GM12874 (cell line): ENCODE measurements at regions not wholly inside any gene's neighbourhood (a gene's known extent, or its start where the extent isn't known, plus 50 kb on each side); places are given as distances from the start of the nearest gene placed in this dataset.

ENCODE experiments used
- CTCF ChIP-seq: IDR thresholded peaks from 2 replicates; pipeline ENCODE4 v1.5.1; 2011; ENCODE audit warnings: low read depth, mild to moderate bottlenecking, control low read depth, low read length, moderate library complexity; ENCODE audit not compliant: insufficient read depth

- TF ChIP-seq CTCF, result no peak
These were observed 99.7 kb upstream of the SERTAD2 start for GRCh38 chr2:64753399-64753798.

DNA sequence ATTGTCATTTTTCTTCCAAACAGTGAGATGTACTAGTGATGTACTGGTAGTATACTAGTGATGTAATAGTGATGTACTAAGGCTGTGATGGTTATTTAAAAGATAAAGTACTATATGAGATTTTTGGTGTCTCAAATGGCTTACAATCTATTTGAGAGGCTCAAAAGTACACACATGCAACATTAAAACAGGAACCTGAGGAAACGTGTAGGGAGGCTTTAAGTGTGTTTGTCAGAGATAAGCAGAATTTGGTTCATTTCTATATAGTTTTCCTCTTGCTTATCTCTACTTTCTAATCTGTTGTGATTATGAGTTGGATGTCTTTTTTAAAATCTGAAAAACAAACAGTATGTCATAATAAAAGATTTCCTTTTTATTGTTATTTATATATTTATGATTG, 100.9 kb upstream of the SERTAD2 start:
- no peak for TF ChIP-seq CTCF

DNA sequence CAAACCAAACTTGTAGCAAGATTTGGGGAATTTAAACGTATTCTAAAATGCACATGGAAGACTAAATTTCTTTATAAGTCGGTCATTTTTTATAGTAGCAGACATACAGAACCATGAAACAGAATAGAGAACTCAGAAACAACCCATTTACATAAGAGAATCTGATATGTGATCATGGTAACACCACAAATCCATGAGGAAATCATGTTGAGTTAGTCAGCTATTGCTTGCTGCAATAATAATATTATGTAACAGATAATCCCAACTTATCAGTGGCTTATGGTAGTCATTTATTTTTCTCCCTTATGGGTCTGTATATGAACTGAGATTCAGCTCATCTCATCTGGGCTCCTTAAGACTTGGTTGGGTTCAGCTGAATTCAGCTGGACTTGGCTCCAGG, 103.4 kb upstream of the SERTAD2 start:
- no peak for TF ChIP-seq CTCF

- no peak for TF ChIP-seq CTCF
These were observed 106.4 kb upstream of the SERTAD2 start for GRCh38 chr2:64760128-64760527.

- TF ChIP-seq CTCF, result no peak
These were observed 108.7 kb upstream of the SERTAD2 start for GRCh38 chr2:64762301-64762997.

- TF ChIP-seq CTCF, result no peak
These were observed 109.4 kb upstream of the SERTAD2 start for GRCh38 chr2:64763126-64763525.

- TF ChIP-seq CTCF, result no peak
These were observed 111.6 kb upstream of the SERTAD2 start for GRCh38 chr2:64765160-64765805.
